ENCODE measurements at regions not wholly inside any gene's neighbourhood (a gene's known extent, or its start where the extent isn't known, plus 50 kb on each side); places are given as distances from the start of the nearest gene placed in this dataset.
"Not testable (repeated sequence)": the region's sequence is repeated elsewhere in the genome, so short reads cannot be mapped to it uniquely, and the experiment has no call there.

GRCh38 chr2:2455151-2455550 is 124.1 kb upstream of the MYT1L start:
- ATAC-seq, result no peak
- Histone ChIP-seq H3K36me3 (ENCODE audit: low read depth) (no peaks in the 10 kb centered on the region), H3K9me3 (peaks cover 51% of the 10 kb centered on the region), H3K4me3 (no peak overlapping the region), H3K4me1 (ENCODE audit: low read depth) (no peaks in the 10 kb centered on the region)
- TF ChIP-seq CTCF (IDR thresholded peaks at IDR 0.05), result no peak
- DNase-seq, result no peak
- intact Hi-C loops (cut with DNase I, micrococcal nuclease), result no loop called here

DNA sequence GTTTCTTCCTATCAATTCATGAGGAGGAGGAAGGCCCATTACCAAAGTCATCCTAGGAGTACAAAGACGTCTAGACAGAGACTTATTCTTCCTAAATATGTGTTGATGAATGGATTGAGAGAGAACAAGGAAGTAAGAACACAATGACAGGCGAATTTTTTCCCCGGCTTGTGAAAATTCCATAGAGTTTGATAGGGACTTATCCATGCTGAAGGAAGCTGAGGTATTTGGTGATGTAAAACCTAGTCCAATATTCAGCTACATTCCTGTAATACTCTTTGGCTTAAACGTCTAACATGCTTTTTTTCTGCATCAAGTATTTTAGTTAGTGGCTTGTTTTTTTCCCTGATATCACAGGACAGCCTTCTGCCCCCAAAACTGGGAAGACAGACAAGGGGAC is 121.9 kb upstream of the MYT1L start:
- Histone ChIP-seq H3K9me3 (peaks cover 48% of the 10 kb centered on the region), H3K36me3 (ENCODE audit: low read depth) (no peaks in the 10 kb centered on the region), H3K4me3 (no peak overlapping the region), H3K4me1 (ENCODE audit: low read depth) (no peaks in the 10 kb centered on the region)
- intact Hi-C loops (cut with DNase I, micrococcal nuclease), result no loop called here
- DNase-seq (no peak), ATAC-seq (no peak)
- TF ChIP-seq CTCF (IDR thresholded peaks at IDR 0.05), result no peak

DNA sequence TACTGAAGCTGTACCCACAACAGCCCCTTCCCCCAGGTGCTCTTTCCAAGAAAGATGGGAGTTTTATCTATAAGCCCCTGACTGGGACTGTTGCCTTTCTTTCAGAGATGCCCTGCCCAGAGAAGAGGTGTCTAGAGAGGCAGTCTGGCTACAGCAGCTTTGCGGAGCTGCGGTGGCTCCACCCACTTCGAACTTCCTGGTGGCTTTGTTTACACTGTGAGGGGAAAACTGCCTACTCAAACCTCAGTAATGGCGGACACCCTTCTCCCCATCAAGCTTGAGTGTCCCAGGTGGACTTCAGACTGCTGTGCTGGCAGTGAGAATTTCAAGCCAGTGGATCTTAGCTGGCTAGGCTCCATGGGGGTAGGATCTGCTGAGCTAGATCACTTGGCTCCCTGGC is 120.2 kb upstream of the MYT1L start:
- H3K4me3 ChIP-seq; DNase-seq; H3K36me3 ChIP-seq (ENCODE audit: low read depth); ATAC-seq; H3K4me1 ChIP-seq (ENCODE audit: low read depth); intact Hi-C loops (cut with DNase I, micrococcal nuclease): not testable (repeated sequence)
- H3K9me3 ChIP-seq, result peaks cover 33% of the 10 kb centered on the region

- ATAC-seq, result no peak
- Histone ChIP-seq H3K9me3 (peaks cover 36% of the 10 kb centered on the region), H3K36me3 (ENCODE audit: low read depth) (no peaks in the 10 kb centered on the region), H3K4me3 (no peak overlapping the region), H3K4me1 (ENCODE audit: low read depth) (no peaks in the 10 kb centered on the region)
- no peak for TF ChIP-seq CTCF (IDR thresholded peaks at IDR 0.05)
- intact Hi-C loops (cut with DNase I, micrococcal nuclease), result no loop called here
- no peak for DNase-seq
Measured at GRCh38 chr2:2448178-2448577, 117.1 kb upstream of the MYT1L start.

- DNase-seq (no peak), ATAC-seq (no peak)
- TF ChIP-seq CTCF (IDR thresholded peaks at IDR 0.05), result no peak
- H3K4me1 ChIP-seq (ENCODE audit: low read depth), result no peaks in the 10 kb centered on the region
- no peaks in the 10 kb centered on the region for H3K36me3 ChIP-seq (ENCODE audit: low read depth)
- peaks cover 49% of the 10 kb centered on the region for H3K9me3 ChIP-seq
- intact Hi-C loops (cut with DNase I, micrococcal nuclease), result no loop called here
- H3K4me3 ChIP-seq, result no peak overlapping the region
Measured at GRCh38 chr2:2422621-2423020, 91.5 kb upstream of the MYT1L start.

- intact Hi-C loops (cut with DNase I, micrococcal nuclease), result no loop called here
- ATAC-seq (no peak), DNase-seq (no peak)
- H3K4me1 ChIP-seq (ENCODE audit: low read depth), result no peaks in the 10 kb centered on the region
- H3K9me3 ChIP-seq, result peaks cover 32% of the 10 kb centered on the region
- H3K4me3 ChIP-seq, result no peak overlapping the region
- TF ChIP-seq CTCF (IDR thresholded peaks at IDR 0.05), result no peak
- H3K36me3 ChIP-seq (ENCODE audit: low read depth), result no peaks in the 10 kb centered on the region
Measured at GRCh38 chr2:2413525-2413924, 82.5 kb upstream of the MYT1L start.

Measured in mucosa of descending colon (tissue), 3 donors.